ENCODE measurements at regions not wholly inside any gene's neighbourhood (a gene's known extent, or its start where the extent isn't known, plus 50 kb on each side); places are given as distances from the start of the nearest gene placed in this dataset.

GRCh38 chr1:87647430-87648177 is 318.9 kb downstream of the LMO4 start:
- DNase-seq (no peak), ATAC-seq (ENCODE audit: low read depth in 2 of 2) (no peak)
- Mint-ChIP-seq H3K27me3 (no peaks in the 10 kb centered on the region), H3K27ac (no peak overlapping the region), H3K36me3 (no peaks in the 10 kb centered on the region), H3K4me1 (no peaks in the 10 kb centered on the region), H3K4me3 (no peak overlapping the region), H3K9me3 (peaks cover 0 to 2% (median 0%) of the 10 kb centered on the region in 7 donors)
- no peaks in the 10 kb centered on the region for H3K27me3 ChIP-seq (ENCODE audit: control insufficient read depth, insufficient read depth, low read length)
- no peak overlapping the region for H3K4me3 ChIP-seq (ENCODE audit: low read depth, low read length)
- H3K4me1 ChIP-seq (ENCODE audit: control insufficient read depth, insufficient read depth, low read length, poor library complexity, severe bottlenecking) = no peaks in the 10 kb centered on the region
- no peaks in the 10 kb centered on the region for H3K36me3 ChIP-seq (ENCODE audit: control insufficient read depth, insufficient read depth, low read length)
- no peaks in the 10 kb centered on the region for H3K9me3 ChIP-seq (ENCODE audit: control insufficient read depth in 2 of 2, low read length in 2 of 2)
- H3K27ac ChIP-seq (ENCODE audit: insufficient read depth, low read length, poor library complexity, severe bottlenecking) = no peak overlapping the region

- no peaks in the 10 kb centered on the region for H3K36me3 Mint-ChIP-seq
- peaks cover 0 to 2% (median 0%) of the 10 kb centered on the region in 7 donors for H3K9me3 Mint-ChIP-seq
- no peaks in the 10 kb centered on the region for H3K9me3 ChIP-seq (ENCODE audit: control insufficient read depth in 2 of 2, low read length in 2 of 2)
- DNase-seq (no peak), ATAC-seq (ENCODE audit: low read depth in 2 of 2) (no peak)
- H3K4me3 Mint-ChIP-seq = no peak overlapping the region
- H3K4me3 ChIP-seq (ENCODE audit: low read depth, low read length) = no peak overlapping the region
- no peaks in the 10 kb centered on the region for H3K27me3 Mint-ChIP-seq
- H3K27me3 ChIP-seq (ENCODE audit: control insufficient read depth, insufficient read depth, low read length) = no peaks in the 10 kb centered on the region
- H3K27ac ChIP-seq (ENCODE audit: insufficient read depth, low read length, poor library complexity, severe bottlenecking) = no peak overlapping the region
- no peak overlapping the region for H3K27ac Mint-ChIP-seq
- no peaks in the 10 kb centered on the region for H3K4me1 ChIP-seq (ENCODE audit: control insufficient read depth, insufficient read depth, low read length, poor library complexity, severe bottlenecking)
- no peaks in the 10 kb centered on the region for H3K4me1 Mint-ChIP-seq
- no peaks in the 10 kb centered on the region for H3K36me3 ChIP-seq (ENCODE audit: control insufficient read depth, insufficient read depth, low read length)
These were observed 319.8 kb downstream of the LMO4 start for GRCh38 chr1:87648323-87649119.

- Mint-ChIP-seq H3K27ac (no peak overlapping the region), H3K4me1 (no peaks in the 10 kb centered on the region), H3K4me3 (no peak overlapping the region), H3K36me3 (no peaks in the 10 kb centered on the region), H3K27me3 (no peaks in the 10 kb centered on the region), H3K9me3 (peaks cover 0 to 2% (median 0%) of the 10 kb centered on the region in 7 donors)
- Histone ChIP-seq H3K36me3 (ENCODE audit: control insufficient read depth, insufficient read depth, low read length) (no peaks in the 10 kb centered on the region), H3K27ac (ENCODE audit: insufficient read depth, low read length, poor library complexity, severe bottlenecking) (no peak overlapping the region), H3K4me3 (ENCODE audit: low read depth, low read length) (no peak overlapping the region), H3K4me1 (ENCODE audit: control insufficient read depth, insufficient read depth, low read length, poor library complexity, severe bottlenecking) (no peaks in the 10 kb centered on the region), H3K9me3 (ENCODE audit: control insufficient read depth in 2 of 2, low read length in 2 of 2) (no peaks in the 10 kb centered on the region), H3K27me3 (ENCODE audit: control insufficient read depth, insufficient read depth, low read length) (no peaks in the 10 kb centered on the region)
- ATAC-seq (ENCODE audit: low read depth in 2 of 2) (no peak), DNase-seq (no peak)
These were observed 321.6 kb downstream of the LMO4 start for GRCh38 chr1:87650306-87650705.

- Mint-ChIP-seq H3K9me3 (peaks cover 0 to 2% (median 0%) of the 10 kb centered on the region in 7 donors), H3K27me3 (no peaks in the 10 kb centered on the region), H3K36me3 (no peaks in the 10 kb centered on the region), H3K4me3 (no peak overlapping the region), H3K27ac (no peak overlapping the region), H3K4me1 (no peaks in the 10 kb centered on the region)
- Histone ChIP-seq H3K4me3 (ENCODE audit: low read depth, low read length) (no peak overlapping the region), H3K36me3 (ENCODE audit: control insufficient read depth, insufficient read depth, low read length) (no peaks in the 10 kb centered on the region), H3K4me1 (ENCODE audit: control insufficient read depth, insufficient read depth, low read length, poor library complexity, severe bottlenecking) (no peaks in the 10 kb centered on the region), H3K9me3 (ENCODE audit: control insufficient read depth in 2 of 2, low read length in 2 of 2) (no peaks in the 10 kb centered on the region), H3K27ac (ENCODE audit: insufficient read depth, low read length, poor library complexity, severe bottlenecking) (no peak overlapping the region), H3K27me3 (ENCODE audit: control insufficient read depth, insufficient read depth, low read length) (no peaks in the 10 kb centered on the region)
- DNase-seq (no peak), ATAC-seq (ENCODE audit: low read depth in 2 of 2) (no peak)
These were observed 323.5 kb downstream of the LMO4 start for GRCh38 chr1:87652176-87652575.

- no peak for ATAC-seq (ENCODE audit: low read depth in 2 of 2)
- no peaks in the 10 kb centered on the region for H3K36me3 ChIP-seq (ENCODE audit: control insufficient read depth, insufficient read depth, low read length)
- no peaks in the 10 kb centered on the region for H3K27me3 Mint-ChIP-seq
These were observed 336.5 kb downstream of the LMO4 start for GRCh38 chr1:87665151-87665550.

GRCh38 chr1:87666681-87667080 is 338.0 kb downstream of the LMO4 start:
- Mint-ChIP-seq H3K36me3 (no peaks in the 10 kb centered on the region), H3K27me3 (no peaks in the 10 kb centered on the region), H3K4me1 (no peaks in the 10 kb centered on the region), H3K4me3 (no peak overlapping the region), H3K27ac (no peak overlapping the region), H3K9me3 (peaks cover 3 to 7% (median 3%) of the 10 kb centered on the region in 7 donors)
- Histone ChIP-seq H3K27me3 (ENCODE audit: control insufficient read depth, insufficient read depth, low read length) (no peaks in the 10 kb centered on the region), H3K36me3 (ENCODE audit: control insufficient read depth, insufficient read depth, low read length) (no peaks in the 10 kb centered on the region), H3K9me3 (ENCODE audit: control insufficient read depth in 2 of 2, low read length in 2 of 2) (no peaks in the 10 kb centered on the region), H3K27ac (ENCODE audit: insufficient read depth, low read length, poor library complexity, severe bottlenecking) (no peak overlapping the region), H3K4me3 (ENCODE audit: low read depth, low read length) (no peak overlapping the region), H3K4me1 (ENCODE audit: control insufficient read depth, insufficient read depth, low read length, poor library complexity, severe bottlenecking) (no peaks in the 10 kb centered on the region)
- DNase-seq (no peak), ATAC-seq (ENCODE audit: low read depth in 2 of 2) (no peak)

More at GRCh38 chr1:87665151-87665550, 336.5 kb downstream of the LMO4 start:
- Histone ChIP-seq H3K27ac (ENCODE audit: insufficient read depth, low read length, poor library complexity, severe bottlenecking) (no peak overlapping the region), H3K9me3 (ENCODE audit: control insufficient read depth in 2 of 2, low read length in 2 of 2) (no peaks in the 10 kb centered on the region), H3K27me3 (ENCODE audit: control insufficient read depth, insufficient read depth, low read length) (no peaks in the 10 kb centered on the region), H3K4me1 (ENCODE audit: control insufficient read depth, insufficient read depth, low read length, poor library complexity, severe bottlenecking) (no peaks in the 10 kb centered on the region), H3K4me3 (ENCODE audit: low read depth, low read length) (no peak overlapping the region)
- H3K27ac Mint-ChIP-seq = no peak overlapping the region
- H3K4me1 Mint-ChIP-seq = no peaks in the 10 kb centered on the region
- no peak for DNase-seq
- no peak overlapping the region for H3K4me3 Mint-ChIP-seq
- peaks cover 2 to 6% (median 5%) of the 10 kb centered on the region in 7 donors for H3K9me3 Mint-ChIP-seq
- H3K36me3 Mint-ChIP-seq = no peaks in the 10 kb centered on the region

GRCh38 chr1:87669674-87670073 is 341.0 kb downstream of the LMO4 start:
- Histone ChIP-seq H3K9me3 (ENCODE audit: control insufficient read depth in 2 of 2, low read length in 2 of 2) (no peaks in the 10 kb centered on the region), H3K27ac (ENCODE audit: insufficient read depth, low read length, poor library complexity, severe bottlenecking) (no peak overlapping the region), H3K36me3 (ENCODE audit: control insufficient read depth, insufficient read depth, low read length) (no peaks in the 10 kb centered on the region), H3K27me3 (ENCODE audit: control insufficient read depth, insufficient read depth, low read length) (no peaks in the 10 kb centered on the region), H3K4me3 (ENCODE audit: low read depth, low read length) (no peak overlapping the region), H3K4me1 (ENCODE audit: control insufficient read depth, insufficient read depth, low read length, poor library complexity, severe bottlenecking) (no peaks in the 10 kb centered on the region)
- H3K27me3 Mint-ChIP-seq = peaks cover 4% of the 10 kb centered on the region
- H3K9me3 Mint-ChIP-seq = peaks cover 0 to 6% (median 3%) of the 10 kb centered on the region in 7 donors
- no peak overlapping the region for H3K4me3 Mint-ChIP-seq
- ATAC-seq (ENCODE audit: low read depth in 2 of 2) (no peak), DNase-seq (no peak)
- no peaks in the 10 kb centered on the region for H3K4me1 Mint-ChIP-seq
- H3K27ac Mint-ChIP-seq = no peak overlapping the region
- no peaks in the 10 kb centered on the region for H3K36me3 Mint-ChIP-seq

Measured in CD4-positive, CD25-positive, alpha-beta regulatory T cell (primary cell).